GM18502 (cell line): ENCODE measurements at regions not wholly inside any gene's neighbourhood (a gene's known extent, or its start where the extent isn't known, plus 50 kb on each side); places are given as distances from the start of the nearest gene placed in this dataset.

Experiments used
- ATAC-seq: cut with Tn5 transposase; IDR thresholded peaks from one replicate; pipeline ENCODE4 v1.9.1; 2021; ENCODE audit warnings: mild to moderate bottlenecking; ENCODE audit not compliant: unreplicated experiment, poor library complexity

- ATAC-seq, result no peak
These were observed 53.6 kb upstream of the DPT start for GRCh38 chr1:168782559-168783116.

GRCh38 chr1:168783458-168784210 lies 54.6 kb upstream of the DPT start:
- no peak for ATAC-seq

GRCh38 chr1:168786476-168787330 lies 57.7 kb upstream of the DPT start:
- no peak for ATAC-seq

- no peak for ATAC-seq
These were observed 59.3 kb upstream of the DPT start for GRCh38 chr1:168788258-168788657.

GRCh38 chr1:168789501-168789900 lies 60.5 kb upstream of the DPT start:
- ATAC-seq, result no peak

GRCh38 chr1:168792142-168792541 lies 63.1 kb upstream of the DPT start:
- no peak for ATAC-seq

- ATAC-seq, result no peak
These were observed 63.7 kb upstream of the DPT start for GRCh38 chr1:168792592-168793125.

GRCh38 chr1:168794057-168794456 lies 65.1 kb upstream of the DPT start:
- ATAC-seq, result no peak

GRCh38 chr1:168795681-168796080 lies 66.7 kb upstream of the DPT start:
- no peak for ATAC-seq

GRCh38 chr1:168799927-168800605 lies 71.1 kb upstream of the DPT start:
- no peak for ATAC-seq

- ATAC-seq, result no peak
These were observed 72.2 kb upstream of the DPT start for GRCh38 chr1:168801032-168801745.

- ATAC-seq, result no peak
These were observed 75.0 kb upstream of the DPT start for GRCh38 chr1:168803806-168804510.

GRCh38 chr1:168806952-168807351 lies 77.9 kb upstream of the DPT start:
- ATAC-seq, result no peak

GRCh38 chr1:168811176-168811575 lies 82.2 kb upstream of the DPT start:
- no peak for ATAC-seq

GRCh38 chr1:168819668-168820067 lies 90.7 kb upstream of the DPT start:
- no peak for ATAC-seq

- ATAC-seq, result no peak
These were observed 92.4 kb upstream of the DPT start for GRCh38 chr1:168821434-168821833.

- no peak for ATAC-seq
These were observed 93.9 kb upstream of the DPT start for GRCh38 chr1:168822911-168823310.

- no peak for ATAC-seq
These were observed 95.0 kb upstream of the DPT start for GRCh38 chr1:168823988-168824387.

GRCh38 chr1:168824418-168825065 lies 95.5 kb upstream of the DPT start:
- no peak for ATAC-seq
